ENCODE measurements at regions not wholly inside any gene's neighbourhood (a gene's known extent, or its start where the extent isn't known, plus 50 kb on each side); places are given as distances from the start of the nearest gene placed in this dataset.

GRCh38 chr12:114817571-114818425, 133.8 kb upstream of the TBX3 start:
- no peaks in the 10 kb centered on the region for H3K79me2 ChIP-seq
- no peaks in the 10 kb centered on the region for H3K36me3 ChIP-seq (replicated peaks; ENCODE audit: insufficient read depth, low read depth)
- TF ChIP-seq EZH2 (IDR thresholded peaks at IDR 0.05; ENCODE audit: borderline replicate concordance) (no peak), EZH2phosphoT487 (IDR thresholded peaks at IDR 0.05; ENCODE audit: low read depth, severe bottlenecking, unreplicated experiment) (no peak), CTCF (IDR thresholded peaks at IDR 0.05; ENCODE audit: poor library complexity) (no peak)
- no peak for DNase-seq (ENCODE audit: low spot score)
- 91% methylated on average over 27 of the region's 28 CpGs for WGBS (ENCODE audit: low lambda C conversion rate, missing lambda C conversion rate)
- no peak overlapping the region for H3K4me3 ChIP-seq
- H3K9me2 ChIP-seq (replicated peaks; ENCODE audit: insufficient read depth), result no peaks in the 10 kb centered on the region
- peaks cover 4% of the 10 kb centered on the region for H3K4me1 ChIP-seq (ENCODE audit: insufficient read depth)
- no peak overlapping the region for H2AFZ ChIP-seq
- H3K4me2 ChIP-seq, result no peak overlapping the region
- H3K9me3 ChIP-seq (ENCODE audit: low read depth), result no peaks in the 10 kb centered on the region
- H3K27ac ChIP-seq, result no peak overlapping the region
- H3K27me3 ChIP-seq, result no peaks in the 10 kb centered on the region
- no peaks in the 10 kb centered on the region for H4K20me1 ChIP-seq (ENCODE audit: insufficient read depth, poor library complexity, severe bottlenecking)

- Histone ChIP-seq H3K36me3 (replicated peaks; ENCODE audit: insufficient read depth, low read depth) (no peaks in the 10 kb centered on the region), H3K9me2 (replicated peaks; ENCODE audit: insufficient read depth) (no peaks in the 10 kb centered on the region), H3K27me3 (no peaks in the 10 kb centered on the region), H3K4me3 (no peak overlapping the region), H3K27ac (no peak overlapping the region), H2AFZ (no peak overlapping the region), H3K4me2 (no peak overlapping the region), H3K4me1 (ENCODE audit: insufficient read depth) (peaks cover 4% of the 10 kb centered on the region), H4K20me1 (ENCODE audit: insufficient read depth, poor library complexity, severe bottlenecking) (no peaks in the 10 kb centered on the region), H3K79me2 (no peaks in the 10 kb centered on the region), H3K9me3 (ENCODE audit: low read depth) (no peaks in the 10 kb centered on the region)
- no peak for TF ChIP-seq EZH2 (IDR thresholded peaks at IDR 0.05; ENCODE audit: borderline replicate concordance)
- TF ChIP-seq EZH2phosphoT487 (IDR thresholded peaks at IDR 0.05; ENCODE audit: low read depth, severe bottlenecking, unreplicated experiment), result no peak
- TF ChIP-seq CTCF (IDR thresholded peaks at IDR 0.05; ENCODE audit: poor library complexity), result no peak
- DNase-seq (ENCODE audit: low spot score), result no peak
- 94% methylated on average over 10 of the region's 10 CpGs for WGBS (ENCODE audit: low lambda C conversion rate, missing lambda C conversion rate)
Observed at GRCh38 chr12:114815026-114815795, 131.2 kb upstream of the TBX3 start.

GRCh38 chr12:114812858-114813761, 129.1 kb upstream of the TBX3 start:
- peak; percentile 63 for DNase-seq (ENCODE audit: low spot score)
- TF ChIP-seq EZH2 (IDR thresholded peaks at IDR 0.05; ENCODE audit: borderline replicate concordance) (no peak), EZH2phosphoT487 (IDR thresholded peaks at IDR 0.05; ENCODE audit: low read depth, severe bottlenecking, unreplicated experiment) (no peak)
- 16% methylated on average over 19 of the region's 19 CpGs for WGBS (ENCODE audit: low lambda C conversion rate, missing lambda C conversion rate)
- Histone ChIP-seq H3K4me3 (no peak overlapping the region), H3K9me2 (replicated peaks; ENCODE audit: insufficient read depth) (no peaks in the 10 kb centered on the region), H3K36me3 (replicated peaks; ENCODE audit: insufficient read depth, low read depth) (no peaks in the 10 kb centered on the region), H3K27me3 (no peaks in the 10 kb centered on the region), H4K20me1 (ENCODE audit: insufficient read depth, poor library complexity, severe bottlenecking) (no peaks in the 10 kb centered on the region), H3K79me2 (no peaks in the 10 kb centered on the region), H3K4me2 (peak overlapping the region; percentile 43), H3K9me3 (ENCODE audit: low read depth) (no peaks in the 10 kb centered on the region), H3K4me1 (ENCODE audit: insufficient read depth) (peaks cover 4% of the 10 kb centered on the region), H3K27ac (peak overlapping the region; percentile 56), H2AFZ (peak overlapping the region; percentile 1)

All from hepatocyte (in vitro differentiated cells).